ENCODE measurements at regions not wholly inside any gene's neighbourhood (a gene's known extent, or its start where the extent isn't known, plus 50 kb on each side); places are given as distances from the start of the nearest gene placed in this dataset.

DNA sequence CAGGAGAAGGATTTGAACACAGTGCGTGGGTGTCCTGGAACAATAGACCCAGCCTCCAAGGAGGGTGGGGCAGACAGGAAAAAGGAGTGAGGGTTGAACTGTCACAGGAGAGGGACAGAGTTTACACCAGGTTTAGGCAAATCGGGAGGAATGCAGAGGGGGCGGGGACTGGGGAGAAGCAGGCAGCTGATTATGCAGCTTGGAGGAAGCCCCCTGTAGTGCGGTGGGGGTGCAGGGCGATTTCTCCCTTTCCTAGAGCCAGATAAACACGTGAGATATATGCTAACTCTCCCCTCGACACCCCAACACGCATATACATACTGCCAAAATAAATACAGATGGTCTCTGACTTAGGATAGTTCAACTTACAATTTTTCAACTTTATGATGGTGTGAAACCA, 108.6 kb upstream of the PRR20G start:
- Histone ChIP-seq H3K27ac (ENCODE audit: low read depth, low read length) (no peak overlapping the region), H3K9me3 (ENCODE audit: control insufficient read depth in 1 of 2, insufficient read depth in 1 of 2, low read depth in 1 of 2, low read length in 2 of 2) (no peaks in the 10 kb centered on the region), H2AFZ (ENCODE audit: low read depth, low read length, poor library complexity, severe bottlenecking) (no peak overlapping the region), H3K9ac (ENCODE audit: low read length) (no peak overlapping the region), H3K4me2 (ENCODE audit: low read length) (no peak overlapping the region), H3K9me2 (ENCODE audit: insufficient read depth) (no peaks in the 10 kb centered on the region), H3K4me1 (ENCODE audit: control insufficient read depth in 1 of 2, insufficient read depth in 2 of 2, low read length in 2 of 2) (no peaks in the 10 kb centered on the region), H4K20me1 (ENCODE audit: insufficient read depth) (no peaks in the 10 kb centered on the region), H3K36me3 (ENCODE audit: control insufficient read depth in 1 of 2, insufficient read depth in 2 of 2, low read length in 2 of 2) (no peaks in the 10 kb centered on the region), H3K79me2 (ENCODE audit: insufficient read depth, low read length) (no peaks in the 10 kb centered on the region), H3K4me3 (replicated peaks in 1 of 2; ENCODE audit: low read depth in 1 of 2, low read length in 2 of 2) (no peak overlapping the region), H3K27me3 (ENCODE audit: insufficient read depth, low read length) (no peaks in the 10 kb centered on the region)
- ChIA-PET RAD21 (ENCODE audit: low non-redundant PET in 1 of 2, low total read pairs in 2 of 2, uncharacterized antibody in 2 of 2, unreplicated experiment in 2 of 2) (no interaction called here), CTCF (no interaction called here), POLR2A (no interaction called here)
- ATAC-seq (no peak), DNase-seq (ENCODE audit: low read depth, low spot score) (no peak)
- no peak for TF ChIP-seq EGR1 (IDR thresholded peaks at IDR 0.05; ENCODE audit: low read depth)
- TF ChIP-seq, protein P1, sequence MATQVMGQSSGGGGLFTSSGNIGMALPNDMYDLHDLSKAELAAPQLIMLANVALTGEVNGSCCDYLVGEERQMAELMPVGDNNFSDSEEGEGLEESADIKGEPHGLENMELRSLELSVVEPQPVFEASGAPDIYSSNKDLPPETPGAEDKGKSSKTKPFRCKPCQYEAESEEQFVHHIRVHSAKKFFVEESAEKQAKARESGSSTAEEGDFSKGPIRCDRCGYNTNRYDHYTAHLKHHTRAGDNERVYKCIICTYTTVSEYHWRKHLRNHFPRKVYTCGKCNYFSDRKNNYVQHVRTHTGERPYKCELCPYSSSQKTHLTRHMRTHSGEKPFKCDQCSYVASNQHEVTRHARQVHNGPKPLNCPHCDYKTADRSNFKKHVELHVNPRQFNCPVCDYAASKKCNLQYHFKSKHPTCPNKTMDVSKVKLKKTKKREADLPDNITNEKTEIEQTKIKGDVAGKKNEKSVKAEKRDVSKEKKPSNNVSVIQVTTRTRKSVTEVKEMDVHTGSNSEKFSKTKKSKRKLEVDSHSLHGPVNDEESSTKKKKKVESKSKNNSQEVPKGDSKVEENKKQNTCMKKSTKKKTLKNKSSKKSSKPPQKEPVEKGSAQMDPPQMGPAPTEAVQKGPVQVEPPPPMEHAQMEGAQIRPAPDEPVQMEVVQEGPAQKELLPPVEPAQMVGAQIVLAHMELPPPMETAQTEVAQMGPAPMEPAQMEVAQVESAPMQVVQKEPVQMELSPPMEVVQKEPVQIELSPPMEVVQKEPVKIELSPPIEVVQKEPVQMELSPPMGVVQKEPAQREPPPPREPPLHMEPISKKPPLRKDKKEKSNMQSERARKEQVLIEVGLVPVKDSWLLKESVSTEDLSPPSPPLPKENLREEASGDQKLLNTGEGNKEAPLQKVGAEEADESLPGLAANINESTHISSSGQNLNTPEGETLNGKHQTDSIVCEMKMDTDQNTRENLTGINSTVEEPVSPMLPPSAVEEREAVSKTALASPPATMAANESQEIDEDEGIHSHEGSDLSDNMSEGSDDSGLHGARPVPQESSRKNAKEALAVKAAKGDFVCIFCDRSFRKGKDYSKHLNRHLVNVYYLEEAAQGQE (IDR thresholded peaks at IDR 0.05; ENCODE audit: low read depth) = no peak
- TF ChIP-seq POLR2A (IDR thresholded peaks at IDR 0.05; ENCODE audit: borderline replicate concordance, extremely low read depth, insufficient read depth, insufficient read length) = no peak
- no peak for TF ChIP-seq SP1 (IDR thresholded peaks at IDR 0.05; ENCODE audit: low read depth)
- no peak for TF ChIP-seq CBX3 (IDR thresholded peaks at IDR 0.05; ENCODE audit: low read depth)
- no peak for TF ChIP-seq POLR2AphosphoS5 (IDR thresholded peaks at IDR 0.05; ENCODE audit: low read depth, low read length)
- TF ChIP-seq, protein P2, sequence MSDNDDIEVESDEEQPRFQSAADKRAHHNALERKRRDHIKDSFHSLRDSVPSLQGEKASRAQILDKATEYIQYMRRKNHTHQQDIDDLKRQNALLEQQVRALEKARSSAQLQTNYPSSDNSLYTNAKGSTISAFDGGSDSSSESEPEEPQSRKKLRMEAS (IDR thresholded peaks at IDR 0.05) = no peak
- no peak for TF ChIP-seq TCF7L2 (IDR thresholded peaks at IDR 0.05; ENCODE audit: borderline replicate concordance, extremely low read depth, insufficient read depth, insufficient read length)
- TF ChIP-seq, protein P3, sequence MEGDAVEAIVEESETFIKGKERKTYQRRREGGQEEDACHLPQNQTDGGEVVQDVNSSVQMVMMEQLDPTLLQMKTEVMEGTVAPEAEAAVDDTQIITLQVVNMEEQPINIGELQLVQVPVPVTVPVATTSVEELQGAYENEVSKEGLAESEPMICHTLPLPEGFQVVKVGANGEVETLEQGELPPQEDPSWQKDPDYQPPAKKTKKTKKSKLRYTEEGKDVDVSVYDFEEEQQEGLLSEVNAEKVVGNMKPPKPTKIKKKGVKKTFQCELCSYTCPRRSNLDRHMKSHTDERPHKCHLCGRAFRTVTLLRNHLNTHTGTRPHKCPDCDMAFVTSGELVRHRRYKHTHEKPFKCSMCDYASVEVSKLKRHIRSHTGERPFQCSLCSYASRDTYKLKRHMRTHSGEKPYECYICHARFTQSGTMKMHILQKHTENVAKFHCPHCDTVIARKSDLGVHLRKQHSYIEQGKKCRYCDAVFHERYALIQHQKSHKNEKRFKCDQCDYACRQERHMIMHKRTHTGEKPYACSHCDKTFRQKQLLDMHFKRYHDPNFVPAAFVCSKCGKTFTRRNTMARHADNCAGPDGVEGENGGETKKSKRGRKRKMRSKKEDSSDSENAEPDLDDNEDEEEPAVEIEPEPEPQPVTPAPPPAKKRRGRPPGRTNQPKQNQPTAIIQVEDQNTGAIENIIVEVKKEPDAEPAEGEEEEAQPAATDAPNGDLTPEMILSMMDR (IDR thresholded peaks at IDR 0.05 in 2 of 3, conservative IDR thresholded peaks at IDR 0.05 in 1 of 3; ENCODE audit: borderline replicate concordance in 1 of 3, insufficient read depth in 1 of 3, low read depth in 2 of 3, low read length in 2 of 3) = no peak
- TF ChIP-seq, protein P4, sequence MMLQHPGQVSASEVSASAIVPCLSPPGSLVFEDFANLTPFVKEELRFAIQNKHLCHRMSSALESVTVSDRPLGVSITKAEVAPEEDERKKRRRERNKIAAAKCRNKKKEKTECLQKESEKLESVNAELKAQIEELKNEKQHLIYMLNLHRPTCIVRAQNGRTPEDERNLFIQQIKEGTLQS (IDR thresholded peaks at IDR 0.05) = no peak
- no peak for TF ChIP-seq YY1 (IDR thresholded peaks at IDR 0.05; ENCODE audit: extremely low read depth, insufficient replicate concordance, low read depth, low read length)
- TF ChIP-seq ZNF274 (IDR thresholded peaks at IDR 0.05; ENCODE audit: low read depth, low read length) = no peak
- no peak for TF ChIP-seq ZFX (IDR thresholded peaks at IDR 0.05)
- TF ChIP-seq, protein P5, sequence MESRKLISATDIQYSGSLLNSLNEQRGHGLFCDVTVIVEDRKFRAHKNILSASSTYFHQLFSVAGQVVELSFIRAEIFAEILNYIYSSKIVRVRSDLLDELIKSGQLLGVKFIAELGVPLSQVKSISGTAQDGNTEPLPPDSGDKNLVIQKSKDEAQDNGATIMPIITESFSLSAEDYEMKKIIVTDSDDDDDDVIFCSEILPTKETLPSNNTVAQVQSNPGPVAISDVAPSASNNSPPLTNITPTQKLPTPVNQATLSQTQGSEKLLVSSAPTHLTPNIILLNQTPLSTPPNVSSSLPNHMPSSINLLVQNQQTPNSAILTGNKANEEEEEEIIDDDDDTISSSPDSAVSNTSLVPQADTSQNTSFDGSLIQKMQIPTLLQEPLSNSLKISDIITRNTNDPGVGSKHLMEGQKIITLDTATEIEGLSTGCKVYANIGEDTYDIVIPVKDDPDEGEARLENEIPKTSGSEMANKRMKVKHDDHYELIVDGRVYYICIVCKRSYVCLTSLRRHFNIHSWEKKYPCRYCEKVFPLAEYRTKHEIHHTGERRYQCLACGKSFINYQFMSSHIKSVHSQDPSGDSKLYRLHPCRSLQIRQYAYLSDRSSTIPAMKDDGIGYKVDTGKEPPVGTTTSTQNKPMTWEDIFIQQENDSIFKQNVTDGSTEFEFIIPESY (IDR thresholded peaks at IDR 0.05; ENCODE audit: extremely low read depth, insufficient replicate concordance, low read length) = no peak
- no peak for TF ChIP-seq SIN3A (IDR thresholded peaks at IDR 0.05; ENCODE audit: low read depth)
- no peak for TF ChIP-seq EZH2phosphoT487 (IDR thresholded peaks at IDR 0.05; ENCODE audit: borderline replicate concordance)
- TF ChIP-seq JUND (IDR thresholded peaks at IDR 0.05) = no peak
- TF ChIP-seq RAD21 (IDR thresholded peaks at IDR 0.05; ENCODE audit: low read depth) = no peak
- TF ChIP-seq EZH2 (IDR thresholded peaks at IDR 0.05) = no peak
- no peak for TF ChIP-seq FOSL1 (IDR thresholded peaks at IDR 0.05; ENCODE audit: low read depth)
- intact Hi-C loops (cut with micrococcal nuclease) = no loop called here
- BruUV-seq (replicated peaks) = no TSS peak

All from HCT116 (cell line).